Kidney (tissue), 13 donors: ENCODE measurements at regions not wholly inside any gene's neighbourhood (a gene's known extent, or its start where the extent isn't known, plus 50 kb on each side); places are given as distances from the start of the nearest gene placed in this dataset.

ENCODE experiments used
- DNase-seq, 5 donors: peaks; one replicate each; pipeline ENCODE4 v3.0.0-alpha.2; 2013 to 2020
- FAIRE-seq: peaks from 2 replicates; lab custom pipeline; 2012; peaks lifted over from hg19 to GRCh38; lab: Jason Lieb, UNC
- H3K27ac ChIP-seq, 2 donors: one replicate each; pipeline ENCODE4 v1.7.0; 2013; ENCODE audit warnings: low read depth in 2 of 2, low read length in 2 of 2, inconsistent platforms in 1 of 2
- H3K27me3 ChIP-seq: one replicate; pipeline ENCODE4 v1.7.1; 2013; ENCODE audit warnings: low read length, inconsistent platforms; ENCODE audit not compliant: control insufficient read depth, insufficient read depth
- H3K36me3 ChIP-seq, 3 donors: one replicate each; pipeline versions ENCODE4 v1.7.0 to v1.7.1; 2013; ENCODE audit warnings: low read length in 3 of 3, control low read depth in 1 of 3, inconsistent platforms in 1 of 3; ENCODE audit not compliant: insufficient read depth in 3 of 3, control insufficient read depth in 2 of 3
- H3K4me1 ChIP-seq, 3 donors: one replicate each; pipeline versions ENCODE4 v1.7.0 to v1.7.1; 2013; ENCODE audit warnings: low read length in 3 of 3, inconsistent platforms in 1 of 3, low read depth in 1 of 3; ENCODE audit not compliant: control insufficient read depth in 2 of 3, insufficient read depth in 2 of 3
- H3K4me3 ChIP-seq, 3 donors: one replicate each; pipeline versions ENCODE4 v1.7.0 to v1.8.1; 2013; ENCODE audit warnings: low read length in 3 of 3, control low read depth in 1 of 3, inconsistent platforms in 1 of 3
- H3K9ac ChIP-seq, 3 donors: one replicate each; pipeline versions ENCODE4 v1.7.0 to v1.7.1; 2013; ENCODE audit warnings: low read length in 3 of 3, control low read depth in 1 of 3, inconsistent platforms in 1 of 3
- H3K9me3 ChIP-seq, 3 donors: one replicate each; pipeline versions ENCODE4 v1.7.0 to v1.7.1; 2013; ENCODE audit warnings: low read length in 3 of 3, control low read depth in 1 of 3, inconsistent platforms in 1 of 3; ENCODE audit not compliant: control insufficient read depth in 2 of 3, insufficient read depth in 1 of 3
- intact Hi-C: fragments of 100-400 bp; cut with DNase I; formaldehyde crosslinking; loops from one replicate; pipeline ENCODE4 v1.11.1; 2022
- TF ChIP-seq, protein P1 (sequence below): IDR thresholded peaks from 3 replicates; pipeline ENCODE4 v1.5.1; 2012; ENCODE audit warnings: mild to moderate bottlenecking, moderate library complexity, borderline replicate concordance; ENCODE audit not compliant: insufficient read depth; ENCODE audit errors: extremely low read depth
- donor health status: control.
- donor health status: control.
- donor health status: control.
- donor health status: control.
- donor health status: control.
- donor health status: DM: yes; HTN: yes; CAD: no.
- donor health status: Normal renal cell carcinoma (clear cell type).

DNA sequence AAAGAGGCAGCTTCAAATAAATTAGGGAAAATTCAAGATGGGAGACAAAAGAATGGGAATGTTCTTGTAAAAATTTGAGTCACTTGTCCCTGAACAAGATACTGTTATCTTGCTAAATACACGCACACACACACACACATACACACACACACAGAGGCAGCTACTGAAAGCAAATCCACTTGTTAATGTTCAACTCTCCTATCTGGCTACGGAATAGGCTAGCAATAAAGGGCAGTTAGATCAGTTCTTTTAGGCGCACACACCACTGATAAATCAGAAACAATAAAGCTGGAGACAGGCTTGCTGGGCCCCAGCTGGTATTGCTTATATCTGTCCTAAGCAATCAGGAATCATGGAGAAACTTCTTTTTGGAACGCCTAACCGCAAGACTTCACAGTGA lies 461.6 kb downstream of the BCL11A start:
- TF ChIP-seq, protein P1, sequence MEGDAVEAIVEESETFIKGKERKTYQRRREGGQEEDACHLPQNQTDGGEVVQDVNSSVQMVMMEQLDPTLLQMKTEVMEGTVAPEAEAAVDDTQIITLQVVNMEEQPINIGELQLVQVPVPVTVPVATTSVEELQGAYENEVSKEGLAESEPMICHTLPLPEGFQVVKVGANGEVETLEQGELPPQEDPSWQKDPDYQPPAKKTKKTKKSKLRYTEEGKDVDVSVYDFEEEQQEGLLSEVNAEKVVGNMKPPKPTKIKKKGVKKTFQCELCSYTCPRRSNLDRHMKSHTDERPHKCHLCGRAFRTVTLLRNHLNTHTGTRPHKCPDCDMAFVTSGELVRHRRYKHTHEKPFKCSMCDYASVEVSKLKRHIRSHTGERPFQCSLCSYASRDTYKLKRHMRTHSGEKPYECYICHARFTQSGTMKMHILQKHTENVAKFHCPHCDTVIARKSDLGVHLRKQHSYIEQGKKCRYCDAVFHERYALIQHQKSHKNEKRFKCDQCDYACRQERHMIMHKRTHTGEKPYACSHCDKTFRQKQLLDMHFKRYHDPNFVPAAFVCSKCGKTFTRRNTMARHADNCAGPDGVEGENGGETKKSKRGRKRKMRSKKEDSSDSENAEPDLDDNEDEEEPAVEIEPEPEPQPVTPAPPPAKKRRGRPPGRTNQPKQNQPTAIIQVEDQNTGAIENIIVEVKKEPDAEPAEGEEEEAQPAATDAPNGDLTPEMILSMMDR, result no peak
- FAIRE-seq, result no peak
- H3K36me3 ChIP-seq, result no peaks in the 10 kb centered on the region
- no peak overlapping the region for H3K27ac ChIP-seq
- H3K9ac ChIP-seq, result no peak overlapping the region
- no peaks in the 10 kb centered on the region for H3K27me3 ChIP-seq
- H3K4me1 ChIP-seq, result no peaks in the 10 kb centered on the region
- H3K9me3 ChIP-seq, result no peaks in the 10 kb centered on the region
- no peak overlapping the region for H3K4me3 ChIP-seq
- intact Hi-C loops, result no loop called here
- DNase-seq, result peak in 2 of 5 donors; percentile 16 to 20

DNA sequence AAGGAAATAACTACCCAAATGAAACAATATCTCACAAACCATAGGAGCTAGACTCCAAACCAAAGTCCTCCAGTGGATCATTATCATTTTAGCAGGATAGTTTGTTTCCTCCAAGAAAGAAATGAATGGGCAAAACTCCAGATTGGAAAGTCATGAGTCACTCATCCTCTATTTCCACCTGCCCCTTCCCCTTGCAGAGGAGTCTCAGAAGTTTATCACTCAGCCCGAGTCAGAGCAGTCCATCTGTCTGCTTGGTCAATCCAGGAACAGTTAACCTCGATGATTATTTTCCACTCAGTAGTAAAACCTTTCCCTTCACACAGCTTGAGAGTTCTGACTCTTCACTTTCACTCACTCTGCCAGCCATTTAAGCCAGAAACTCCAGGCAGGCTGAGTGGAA lies 462.2 kb downstream of the BCL11A start:
- Histone ChIP-seq H3K9me3 (no peaks in the 10 kb centered on the region), H3K9ac (no peak overlapping the region), H3K4me3 (no peak overlapping the region), H3K36me3 (no peaks in the 10 kb centered on the region), H3K27me3 (no peaks in the 10 kb centered on the region), H3K4me1 (no peaks in the 10 kb centered on the region), H3K27ac (no peak overlapping the region)
- TF ChIP-seq, protein P1, result no peak
- intact Hi-C loops, result no loop called here
- FAIRE-seq, result no peak
- no peak for DNase-seq

DNA sequence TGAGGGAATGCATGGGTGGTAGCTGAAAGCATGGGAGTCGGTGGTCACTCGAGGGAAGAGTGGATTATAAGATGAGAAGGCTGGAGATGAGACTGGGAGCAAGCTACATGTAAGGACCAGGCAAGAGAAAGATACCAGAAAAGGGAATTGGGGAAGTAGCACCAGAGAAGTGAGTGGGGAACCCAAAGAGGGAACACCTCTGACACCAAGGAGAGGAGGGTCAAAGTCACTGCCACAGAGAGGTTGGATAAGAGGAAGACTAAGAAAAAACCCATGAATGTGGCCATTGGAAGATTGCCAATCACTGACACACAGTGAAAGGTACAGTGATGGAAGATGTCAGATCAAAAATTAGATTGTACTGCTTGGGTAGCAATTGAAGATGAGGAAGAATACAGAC lies 473.9 kb downstream of the BCL11A start:
- intact Hi-C loops, result no loop called here
- TF ChIP-seq, protein P1, result no peak
- no peaks in the 10 kb centered on the region for H3K36me3 ChIP-seq
- H3K4me3 ChIP-seq, result no peak overlapping the region
- no peaks in the 10 kb centered on the region for H3K4me1 ChIP-seq
- H3K9me3 ChIP-seq, result no peaks in the 10 kb centered on the region
- DNase-seq, result no peak
- H3K27me3 ChIP-seq, result no peaks in the 10 kb centered on the region
- no peak overlapping the region for H3K9ac ChIP-seq
- no peak overlapping the region for H3K27ac ChIP-seq
- no peak for FAIRE-seq

DNA sequence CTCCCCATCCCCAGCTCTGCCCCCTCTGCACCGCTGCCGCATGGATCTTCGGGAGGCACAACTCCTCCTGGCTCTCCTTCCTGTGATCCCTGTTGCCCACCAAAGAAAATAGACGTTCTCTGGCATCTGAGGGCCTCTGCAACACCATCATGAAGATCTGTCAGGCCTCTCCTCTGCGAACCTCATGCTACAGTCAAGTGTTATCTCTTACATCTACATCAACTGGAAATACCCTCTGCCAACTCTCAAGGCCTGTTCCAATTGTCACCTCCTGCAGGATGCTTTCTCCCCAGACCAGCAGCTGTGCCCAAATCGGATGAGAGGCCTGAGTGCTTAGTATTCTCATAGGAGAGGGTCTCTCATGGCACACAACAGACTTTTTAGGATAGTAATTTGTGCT lies 478.4 kb downstream of the BCL11A start:
- no peaks in the 10 kb centered on the region for H3K27me3 ChIP-seq
- no peaks in the 10 kb centered on the region for H3K4me1 ChIP-seq
- H3K9me3 ChIP-seq, result no peaks in the 10 kb centered on the region
- no peak overlapping the region for H3K4me3 ChIP-seq
- no peak for DNase-seq
- TF ChIP-seq, protein P1, result no peak
- H3K36me3 ChIP-seq, result no peaks in the 10 kb centered on the region
- FAIRE-seq, result no peak
- no peak overlapping the region for H3K27ac ChIP-seq
- intact Hi-C loops, result no loop called here
- H3K9ac ChIP-seq, result no peak overlapping the region
